ENCODE measurements at regions not wholly inside any gene's neighbourhood (a gene's known extent, or its start where the extent isn't known, plus 50 kb on each side); places are given as distances from the start of the nearest gene placed in this dataset.
"Not testable (repeated sequence)": the region's sequence is repeated elsewhere in the genome, so short reads cannot be mapped to it uniquely, and the experiment has no call there.

GRCh38 chr14:105682442-105682841 is 156.1 kb downstream of the TMEM121 start:
- DNase-seq: not testable (repeated sequence)

- DNase-seq: no peak
Observed at GRCh38 chr14:105682956-105683570, 156.7 kb downstream of the TMEM121 start.

- DNase-seq: not testable (repeated sequence)
Observed at GRCh38 chr14:105684056-105684455, 157.7 kb downstream of the TMEM121 start.

GRCh38 chr14:105684597-105684996 is 158.2 kb downstream of the TMEM121 start:
- DNase-seq: not testable (repeated sequence)

GRCh38 chr14:105685003-105685402 is 158.6 kb downstream of the TMEM121 start:
- DNase-seq: no peak

- not testable (repeated sequence) for DNase-seq
Observed at GRCh38 chr14:105685605-105686004, 159.2 kb downstream of the TMEM121 start.

GRCh38 chr14:105686050-105686449 is 159.7 kb downstream of the TMEM121 start:
- not testable (repeated sequence) for DNase-seq

- DNase-seq: not testable (repeated sequence)
Observed at GRCh38 chr14:105686462-105687170, 160.2 kb downstream of the TMEM121 start.

- DNase-seq: not testable (repeated sequence)
Observed at GRCh38 chr14:105687171-105688022, 161.0 kb downstream of the TMEM121 start.

GRCh38 chr14:105688023-105688351 is 161.6 kb downstream of the TMEM121 start:
- DNase-seq: not testable (repeated sequence)

- DNase-seq: not testable (repeated sequence)
Observed at GRCh38 chr14:105688664-105689221, 162.4 kb downstream of the TMEM121 start.

- no peak for DNase-seq
Observed at GRCh38 chr14:105689722-105690121, 163.3 kb downstream of the TMEM121 start.

- DNase-seq: no peak
Observed at GRCh38 chr14:105690671-105691070, 164.3 kb downstream of the TMEM121 start.

GRCh38 chr14:105691321-105692109 is 165.1 kb downstream of the TMEM121 start:
- not testable (repeated sequence) for DNase-seq

GRCh38 chr14:105692110-105692685 is 165.8 kb downstream of the TMEM121 start:
- not testable (repeated sequence) for DNase-seq

GRCh38 chr14:105694961-105695360 is 168.6 kb downstream of the TMEM121 start:
- DNase-seq: no peak

- DNase-seq: not testable (repeated sequence)
Observed at GRCh38 chr14:105696388-105696787, 170.0 kb downstream of the TMEM121 start.

GRCh38 chr14:105697414-105697813 is 171.0 kb downstream of the TMEM121 start:
- not testable (repeated sequence) for DNase-seq

- DNase-seq: not testable (repeated sequence)
Observed at GRCh38 chr14:105697955-105698354, 171.6 kb downstream of the TMEM121 start.

- not testable (repeated sequence) for DNase-seq
Observed at GRCh38 chr14:105698940-105699556, 172.7 kb downstream of the TMEM121 start.

- not testable (repeated sequence) for DNase-seq
Observed at GRCh38 chr14:105699706-105700105, 173.3 kb downstream of the TMEM121 start.
